ENCODE measurements at regions not wholly inside any gene's neighbourhood (a gene's known extent, or its start where the extent isn't known, plus 50 kb on each side); places are given as distances from the start of the nearest gene placed in this dataset.

GRCh38 chr14:82354126-82354525, 820.5 kb upstream of the SEL1L start:
- no peaks in the 10 kb centered on the region for H3K79me2 ChIP-seq
- no peaks in the 10 kb centered on the region for H3K9me2 ChIP-seq (replicated peaks; ENCODE audit: insufficient read depth)
- H2AFZ ChIP-seq, result no peak overlapping the region
- no peak overlapping the region for H3K4me2 ChIP-seq
- H3K27me3 ChIP-seq, result no peaks in the 10 kb centered on the region
- no peaks in the 10 kb centered on the region for H3K36me3 ChIP-seq (replicated peaks; ENCODE audit: insufficient read depth, low read depth)
- H4K20me1 ChIP-seq (ENCODE audit: insufficient read depth, poor library complexity, severe bottlenecking), result no peaks in the 10 kb centered on the region
- no peaks in the 10 kb centered on the region for H3K4me1 ChIP-seq (ENCODE audit: insufficient read depth)
- no peaks in the 10 kb centered on the region for H3K9me3 ChIP-seq (ENCODE audit: low read depth)
- H3K4me3 ChIP-seq, result no peak overlapping the region
- TF ChIP-seq EZH2phosphoT487 (IDR thresholded peaks at IDR 0.05; ENCODE audit: low read depth, severe bottlenecking, unreplicated experiment), result no peak
- TF ChIP-seq CTCF (IDR thresholded peaks at IDR 0.05; ENCODE audit: poor library complexity), result no peak
- no peak for TF ChIP-seq EZH2 (IDR thresholded peaks at IDR 0.05; ENCODE audit: borderline replicate concordance)
- H3K27ac ChIP-seq, result no peak overlapping the region
- no peak for DNase-seq (ENCODE audit: low spot score)

DNA sequence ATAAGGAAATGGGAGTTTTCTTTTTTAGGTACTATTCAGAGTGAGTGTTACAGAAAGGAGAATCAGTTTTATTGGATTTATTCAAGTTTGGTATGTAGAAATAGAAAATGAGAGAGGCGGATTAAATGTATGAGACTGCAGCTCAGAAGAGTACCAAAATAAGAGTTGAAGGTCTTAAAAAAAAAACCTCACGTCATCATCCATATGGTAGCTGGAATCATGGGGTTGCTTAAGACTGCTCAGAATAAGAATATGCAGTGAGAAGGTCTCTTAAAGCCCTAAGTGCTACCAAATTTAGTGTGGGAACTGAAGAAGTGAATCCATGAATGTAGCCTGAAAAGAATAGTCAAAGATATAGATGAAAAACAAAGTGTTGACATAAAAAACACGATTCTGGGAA, 825.5 kb upstream of the SEL1L start:
- Histone ChIP-seq H4K20me1 (ENCODE audit: insufficient read depth, poor library complexity, severe bottlenecking) (no peaks in the 10 kb centered on the region), H3K79me2 (no peaks in the 10 kb centered on the region), H3K27ac (no peak overlapping the region), H3K9me3 (ENCODE audit: low read depth) (no peaks in the 10 kb centered on the region), H3K27me3 (no peaks in the 10 kb centered on the region), H3K9me2 (replicated peaks; ENCODE audit: insufficient read depth) (no peaks in the 10 kb centered on the region), H3K36me3 (replicated peaks; ENCODE audit: insufficient read depth, low read depth) (no peaks in the 10 kb centered on the region), H3K4me3 (no peak overlapping the region), H3K4me2 (no peak overlapping the region), H2AFZ (no peak overlapping the region), H3K4me1 (ENCODE audit: insufficient read depth) (no peaks in the 10 kb centered on the region)
- TF ChIP-seq EZH2 (IDR thresholded peaks at IDR 0.05; ENCODE audit: borderline replicate concordance) (no peak), EZH2phosphoT487 (IDR thresholded peaks at IDR 0.05; ENCODE audit: low read depth, severe bottlenecking, unreplicated experiment) (no peak), CTCF (IDR thresholded peaks at IDR 0.05; ENCODE audit: poor library complexity) (no peak)
- WGBS (ENCODE audit: low lambda C conversion rate, missing lambda C conversion rate), result 77% methylated on average over 3 of the region's 3 CpGs
- no peak for DNase-seq (ENCODE audit: low spot score)

GRCh38 chr14:82362452-82362851, 828.8 kb upstream of the SEL1L start:
- no peaks in the 10 kb centered on the region for H3K36me3 ChIP-seq (replicated peaks; ENCODE audit: insufficient read depth, low read depth)
- H4K20me1 ChIP-seq (ENCODE audit: insufficient read depth, poor library complexity, severe bottlenecking), result no peaks in the 10 kb centered on the region
- TF ChIP-seq EZH2phosphoT487 (IDR thresholded peaks at IDR 0.05; ENCODE audit: low read depth, severe bottlenecking, unreplicated experiment) (no peak), CTCF (IDR thresholded peaks at IDR 0.05; ENCODE audit: poor library complexity) (no peak), EZH2 (IDR thresholded peaks at IDR 0.05; ENCODE audit: borderline replicate concordance) (no peak)
- H3K9me2 ChIP-seq (replicated peaks; ENCODE audit: insufficient read depth), result no peaks in the 10 kb centered on the region
- H3K4me3 ChIP-seq, result no peak overlapping the region
- no peaks in the 10 kb centered on the region for H3K79me2 ChIP-seq
- DNase-seq (ENCODE audit: low spot score), result no peak
- no peaks in the 10 kb centered on the region for H3K4me1 ChIP-seq (ENCODE audit: insufficient read depth)
- no peaks in the 10 kb centered on the region for H3K27me3 ChIP-seq
- no peak overlapping the region for H3K27ac ChIP-seq
- no peaks in the 10 kb centered on the region for H3K9me3 ChIP-seq (ENCODE audit: low read depth)
- no peak overlapping the region for H3K4me2 ChIP-seq
- H2AFZ ChIP-seq, result no peak overlapping the region

GRCh38 chr14:82365471-82365870, 831.8 kb upstream of the SEL1L start:
- Histone ChIP-seq H3K4me2 (no peak overlapping the region), H3K4me3 (no peak overlapping the region), H3K9me2 (replicated peaks; ENCODE audit: insufficient read depth) (no peaks in the 10 kb centered on the region), H3K27ac (no peak overlapping the region), H3K9me3 (ENCODE audit: low read depth) (no peaks in the 10 kb centered on the region), H3K27me3 (no peaks in the 10 kb centered on the region), H3K36me3 (replicated peaks; ENCODE audit: insufficient read depth, low read depth) (no peaks in the 10 kb centered on the region), H4K20me1 (ENCODE audit: insufficient read depth, poor library complexity, severe bottlenecking) (no peaks in the 10 kb centered on the region), H2AFZ (no peak overlapping the region), H3K4me1 (ENCODE audit: insufficient read depth) (no peaks in the 10 kb centered on the region), H3K79me2 (no peaks in the 10 kb centered on the region)
- DNase-seq (ENCODE audit: low spot score), result no peak
- 90% methylated on average over 4 of the region's 4 CpGs for WGBS (ENCODE audit: low lambda C conversion rate, missing lambda C conversion rate)
- TF ChIP-seq EZH2phosphoT487 (IDR thresholded peaks at IDR 0.05; ENCODE audit: low read depth, severe bottlenecking, unreplicated experiment), result no peak
